GM23338 (cell line): ENCODE measurements at regions not wholly inside any gene's neighbourhood (a gene's known extent, or its start where the extent isn't known, plus 50 kb on each side); places are given as distances from the start of the nearest gene placed in this dataset.

ENCODE experiments used
- ATAC-seq: fragments of 200-7000 bp; cut with Tn5 transposase; 3 replicates; pipeline ENCODE4 v1.9.1; 2020
- DNase-seq: peaks from one replicate; pipeline ENCODE4 v3.0.0-alpha.2; 2015; ENCODE audit warnings: low spot score
- H2AFZ ChIP-seq: fragments of 200-600 bp; sonication (generic); 2 replicates; pipeline ENCODE4 v1.8.0; 2016; ENCODE audit warnings: antibody characterized with exemption, mild to moderate bottlenecking, moderate library complexity
- H3F3A ChIP-seq: fragments of 200-600 bp; sonication (generic); replicated peaks from 2 replicates; pipeline ENCODE4 v1.8.0; 2017; ENCODE audit warnings: antibody characterized with exemption, mixed run types, low read depth
- H3K27ac ChIP-seq: fragments of 200-600 bp; sonication (generic); 2 replicates; pipeline ENCODE4 v1.6.1; 2016; ENCODE audit warnings: low read depth
- H3K27me3 ChIP-seq: fragments of 200-600 bp; sonication (generic); 2 replicates; pipeline ENCODE4 v1.8.0; 2016; ENCODE audit warnings: mild to moderate bottlenecking, mixed run types, moderate library complexity; ENCODE audit not compliant: insufficient read depth
- H3K36me3 ChIP-seq: fragments of 200-600 bp; sonication (generic); 2 replicates; pipeline ENCODE4 v1.8.0; 2016; ENCODE audit warnings: mild to moderate bottlenecking; ENCODE audit not compliant: insufficient read depth
- H3K4me1 ChIP-seq: fragments of 200-600 bp; sonication (generic); 2 replicates; pipeline ENCODE4 v1.8.0; 2016; ENCODE audit warnings: mild to moderate bottlenecking, moderate library complexity; ENCODE audit not compliant: insufficient read depth
- H3K4me2 ChIP-seq: fragments of 200-600 bp; sonication (generic); 2 replicates; pipeline ENCODE4 v1.7.1; 2017; ENCODE audit warnings: mixed run types
- H3K4me3 ChIP-seq: fragments of 200-600 bp; sonication (generic); 2 replicates; pipeline ENCODE4 v1.6.1; 2016; ENCODE audit warnings: mixed run types
- H3K79me2 ChIP-seq: fragments of 200-600 bp; sonication (generic); replicated peaks from 2 replicates; pipeline ENCODE4 v1.8.0; 2017; ENCODE audit warnings: mild to moderate bottlenecking; ENCODE audit not compliant: insufficient read depth
- H3K9me2 ChIP-seq: fragments of 200-600 bp; sonication (generic); 2 replicates; pipeline ENCODE4 v1.8.0; 2017; ENCODE audit not compliant: insufficient read depth
- H4K20me1 ChIP-seq: fragments of 200-600 bp; sonication (generic); replicated peaks from 2 replicates; pipeline ENCODE4 v1.8.0; 2017; ENCODE audit warnings: mild to moderate bottlenecking; ENCODE audit not compliant: insufficient read depth
- H3K27ac Mint-ChIP-seq: 2 replicates; pipeline ENCODE4 v1.8.0; 2020; ENCODE audit warnings: inconsistent platforms, mild to moderate bottlenecking, moderate library complexity, mixed read lengths
- H3K27me3 Mint-ChIP-seq: 3 replicates; pipeline ENCODE4 v1.8.0; 2022; ENCODE audit warnings: low read depth, mild to moderate bottlenecking, moderate library complexity, mixed read lengths, inconsistent platforms; ENCODE audit not compliant: insufficient read depth, poor library complexity
- H3K36me3 Mint-ChIP-seq: 3 replicates; pipeline ENCODE4 v1.8.0; 2021; ENCODE audit warnings: low read depth, mild to moderate bottlenecking, inconsistent platforms, moderate library complexity, mixed read lengths
- H3K4me1 Mint-ChIP-seq: 3 replicates; pipeline ENCODE4 v1.8.0; 2020; ENCODE audit warnings: mild to moderate bottlenecking, inconsistent platforms, mixed read lengths
- H3K4me3 Mint-ChIP-seq: 3 replicates; pipeline ENCODE4 v1.8.0; 2021; ENCODE audit warnings: moderate library complexity, mild to moderate bottlenecking, inconsistent platforms, mixed read lengths
- H3K9me3 Mint-ChIP-seq: 3 replicates; pipeline ENCODE4 v1.8.0; 2020; ENCODE audit warnings: moderate library complexity, mild to moderate bottlenecking, inconsistent platforms, mixed read lengths
- CREB1 ChIP-seq: fragments of 250-450 bp; sonication (Bioruptor Pico); IDR thresholded peaks from 2 replicates; pipeline ENCODE4 v1.5.0; 2020; ENCODE audit warnings: low read depth, mild to moderate bottlenecking, moderate library complexity
- CTCF ChIP-seq, 2 experiments: fragments of 200-600 bp in 1 of 2; sonication (generic) in 1 of 2; conservative IDR thresholded peaks; 2 replicates each; pipeline versions ENCODE4 v1.5.1 to v1.6.1; 2016 to 2017; ENCODE audit warnings: antibody characterized with exemption in 2 of 2, low read depth in 2 of 2, mild to moderate bottlenecking in 2 of 2, moderate library complexity in 1 of 2
- EZH2 ChIP-seq: fragments of 200-600 bp; sonication (generic); IDR thresholded peaks from one replicate; pipeline ENCODE4 v1.8.0; 2017; ENCODE audit warnings: antibody characterized with exemption, mild to moderate bottlenecking, low read depth; ENCODE audit not compliant: unreplicated experiment
- EZH2phosphoT487 ChIP-seq: fragments of 200-600 bp; sonication (generic); IDR thresholded peaks from one replicate; pipeline ENCODE4 v1.8.1; 2018; ENCODE audit warnings: antibody characterized with exemption; ENCODE audit not compliant: unreplicated experiment
- JUNB ChIP-seq: IDR thresholded peaks from one replicate; pipeline ENCODE4 v1.6.1; 2016; ENCODE audit warnings: antibody characterized with exemption; ENCODE audit not compliant: unreplicated experiment
- NANOG ChIP-seq: IDR thresholded peaks from 2 replicates; pipeline ENCODE4 v1.6.1; 2016; ENCODE audit warnings: antibody characterized with exemption, borderline replicate concordance
- POLR2AphosphoS5 ChIP-seq: IDR thresholded peaks from 2 replicates; pipeline ENCODE4 v1.6.1; 2016; ENCODE audit warnings: antibody characterized with exemption, low read depth
- REST ChIP-seq: IDR thresholded peaks from one replicate; pipeline ENCODE4 v1.6.1; 2018; ENCODE audit warnings: antibody characterized with exemption; ENCODE audit not compliant: unreplicated experiment
- STAT1 ChIP-seq: IDR thresholded peaks from one replicate; pipeline ENCODE4 v1.6.1; 2016; ENCODE audit warnings: antibody characterized with exemption; ENCODE audit not compliant: unreplicated experiment
- ZNF114 ChIP-seq: fragments of 250-450 bp; sonication (Bioruptor Pico); IDR thresholded peaks from 2 replicates; pipeline ENCODE4 v1.5.0; 2020; ENCODE audit warnings: mild to moderate bottlenecking, moderate library complexity
- ZNF331 ChIP-seq: fragments of 250-450 bp; sonication (Bioruptor Pico); IDR thresholded peaks from 2 replicates; pipeline ENCODE4 v1.5.0; 2020; ENCODE audit warnings: low read depth, mild to moderate bottlenecking, moderate library complexity
- TF ChIP-seq, protein P1 (sequence below): IDR thresholded peaks from 2 replicates; pipeline ENCODE4 v1.6.1; 2016; ENCODE audit warnings: antibody characterized with exemption
- TF ChIP-seq, protein P2 (sequence below): fragments of 250-450 bp; sonication (Bioruptor Pico); IDR thresholded peaks from 2 replicates; pipeline ENCODE4 v1.5.0; 2020; ENCODE audit warnings: mild to moderate bottlenecking, moderate library complexity

DNA sequence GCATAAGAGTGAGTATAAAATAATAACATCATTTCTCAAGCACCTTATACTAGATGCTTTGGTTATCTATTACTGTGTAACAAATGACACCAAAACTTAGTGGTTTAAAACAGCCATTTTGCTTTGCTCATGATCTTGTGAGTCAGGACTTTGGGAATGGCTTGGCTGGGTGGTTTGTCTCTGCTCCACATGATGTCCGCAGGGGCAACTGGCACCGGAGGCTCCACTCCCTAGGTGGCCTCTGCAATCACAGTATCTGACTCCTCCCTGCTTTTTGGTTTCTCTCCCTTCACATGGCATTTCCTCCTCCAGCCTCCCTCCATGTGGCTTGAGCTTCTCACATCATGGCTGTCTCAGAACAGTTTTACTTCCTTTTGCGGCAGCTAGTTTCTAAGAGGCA is 259.5 kb downstream of the GAS1 start (continued):
- TF ChIP-seq ZNF114 (no peak), NANOG (no peak), REST (no peak), CREB1 (CRISPR knock-in tag) (no peak)

DNA sequence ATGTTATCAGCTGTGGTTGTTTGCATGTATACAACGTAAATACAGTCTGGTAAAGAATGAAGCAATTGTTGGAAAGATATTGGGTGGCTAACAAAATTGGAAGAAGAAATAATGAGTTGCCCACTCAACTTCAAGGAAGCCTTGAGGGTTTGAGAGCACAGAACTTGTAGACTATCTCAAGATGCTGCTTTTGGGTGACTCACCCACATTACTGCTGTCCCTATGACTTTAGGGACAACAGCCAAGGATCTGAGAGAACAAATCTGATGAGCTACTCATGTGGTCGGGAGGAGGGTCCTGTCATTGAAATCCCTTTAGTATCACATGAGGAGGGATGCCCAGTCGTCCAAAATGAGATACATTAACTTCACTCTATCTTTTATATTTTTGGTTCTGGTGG is 261.8 kb downstream of the GAS1 start:
- no peaks in the 10 kb centered on the region for H3K36me3 ChIP-seq
- peaks cover 10% of the 10 kb centered on the region for H3K4me1 Mint-ChIP-seq
- H3K4me1 ChIP-seq = peaks cover 4% of the 10 kb centered on the region; the same call in 1 of the 2 replicates
- H4K20me1 ChIP-seq = no peaks in the 10 kb centered on the region
- H3K27ac Mint-ChIP-seq = no peak overlapping the region
- H3K4me3 ChIP-seq = no peak overlapping the region
- ATAC-seq (no peak), DNase-seq (no peak)
- no peaks in the 10 kb centered on the region for H3K9me2 ChIP-seq
- no peak overlapping the region for H3K27ac ChIP-seq
- H3K27me3 ChIP-seq = no peaks in the 10 kb centered on the region
- H3K9me3 Mint-ChIP-seq = no peaks in the 10 kb centered on the region
- H3K27me3 Mint-ChIP-seq = no peaks in the 10 kb centered on the region
- H3F3A ChIP-seq = no peaks in the 10 kb centered on the region
- no peaks in the 10 kb centered on the region for H3K36me3 Mint-ChIP-seq
- H2AFZ ChIP-seq = no peak overlapping the region
- H3K4me2 ChIP-seq = no peak overlapping the region
- H3K79me2 ChIP-seq = no peaks in the 10 kb centered on the region
- no peak overlapping the region for H3K4me3 Mint-ChIP-seq
- TF ChIP-seq CTCF (conservative IDR thresholded peaks at IDR 0.05; ENCODE audit: low read depth in 2 of 2) (no peak), CREB1 (CRISPR knock-in tag) (no peak), ZNF114 (no peak), POLR2AphosphoS5 (no peak), STAT1 (no peak), JUNB (no peak), NANOG (no peak), EZH2 (no peak), ZNF331 (CRISPR knock-in tag) (no peak), EZH2phosphoT487 (no peak)
- TF ChIP-seq, protein P1, sequence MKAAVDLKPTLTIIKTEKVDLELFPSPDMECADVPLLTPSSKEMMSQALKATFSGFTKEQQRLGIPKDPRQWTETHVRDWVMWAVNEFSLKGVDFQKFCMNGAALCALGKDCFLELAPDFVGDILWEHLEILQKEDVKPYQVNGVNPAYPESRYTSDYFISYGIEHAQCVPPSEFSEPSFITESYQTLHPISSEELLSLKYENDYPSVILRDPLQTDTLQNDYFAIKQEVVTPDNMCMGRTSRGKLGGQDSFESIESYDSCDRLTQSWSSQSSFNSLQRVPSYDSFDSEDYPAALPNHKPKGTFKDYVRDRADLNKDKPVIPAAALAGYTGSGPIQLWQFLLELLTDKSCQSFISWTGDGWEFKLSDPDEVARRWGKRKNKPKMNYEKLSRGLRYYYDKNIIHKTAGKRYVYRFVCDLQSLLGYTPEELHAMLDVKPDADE = no peak
- TF ChIP-seq, protein P2, sequence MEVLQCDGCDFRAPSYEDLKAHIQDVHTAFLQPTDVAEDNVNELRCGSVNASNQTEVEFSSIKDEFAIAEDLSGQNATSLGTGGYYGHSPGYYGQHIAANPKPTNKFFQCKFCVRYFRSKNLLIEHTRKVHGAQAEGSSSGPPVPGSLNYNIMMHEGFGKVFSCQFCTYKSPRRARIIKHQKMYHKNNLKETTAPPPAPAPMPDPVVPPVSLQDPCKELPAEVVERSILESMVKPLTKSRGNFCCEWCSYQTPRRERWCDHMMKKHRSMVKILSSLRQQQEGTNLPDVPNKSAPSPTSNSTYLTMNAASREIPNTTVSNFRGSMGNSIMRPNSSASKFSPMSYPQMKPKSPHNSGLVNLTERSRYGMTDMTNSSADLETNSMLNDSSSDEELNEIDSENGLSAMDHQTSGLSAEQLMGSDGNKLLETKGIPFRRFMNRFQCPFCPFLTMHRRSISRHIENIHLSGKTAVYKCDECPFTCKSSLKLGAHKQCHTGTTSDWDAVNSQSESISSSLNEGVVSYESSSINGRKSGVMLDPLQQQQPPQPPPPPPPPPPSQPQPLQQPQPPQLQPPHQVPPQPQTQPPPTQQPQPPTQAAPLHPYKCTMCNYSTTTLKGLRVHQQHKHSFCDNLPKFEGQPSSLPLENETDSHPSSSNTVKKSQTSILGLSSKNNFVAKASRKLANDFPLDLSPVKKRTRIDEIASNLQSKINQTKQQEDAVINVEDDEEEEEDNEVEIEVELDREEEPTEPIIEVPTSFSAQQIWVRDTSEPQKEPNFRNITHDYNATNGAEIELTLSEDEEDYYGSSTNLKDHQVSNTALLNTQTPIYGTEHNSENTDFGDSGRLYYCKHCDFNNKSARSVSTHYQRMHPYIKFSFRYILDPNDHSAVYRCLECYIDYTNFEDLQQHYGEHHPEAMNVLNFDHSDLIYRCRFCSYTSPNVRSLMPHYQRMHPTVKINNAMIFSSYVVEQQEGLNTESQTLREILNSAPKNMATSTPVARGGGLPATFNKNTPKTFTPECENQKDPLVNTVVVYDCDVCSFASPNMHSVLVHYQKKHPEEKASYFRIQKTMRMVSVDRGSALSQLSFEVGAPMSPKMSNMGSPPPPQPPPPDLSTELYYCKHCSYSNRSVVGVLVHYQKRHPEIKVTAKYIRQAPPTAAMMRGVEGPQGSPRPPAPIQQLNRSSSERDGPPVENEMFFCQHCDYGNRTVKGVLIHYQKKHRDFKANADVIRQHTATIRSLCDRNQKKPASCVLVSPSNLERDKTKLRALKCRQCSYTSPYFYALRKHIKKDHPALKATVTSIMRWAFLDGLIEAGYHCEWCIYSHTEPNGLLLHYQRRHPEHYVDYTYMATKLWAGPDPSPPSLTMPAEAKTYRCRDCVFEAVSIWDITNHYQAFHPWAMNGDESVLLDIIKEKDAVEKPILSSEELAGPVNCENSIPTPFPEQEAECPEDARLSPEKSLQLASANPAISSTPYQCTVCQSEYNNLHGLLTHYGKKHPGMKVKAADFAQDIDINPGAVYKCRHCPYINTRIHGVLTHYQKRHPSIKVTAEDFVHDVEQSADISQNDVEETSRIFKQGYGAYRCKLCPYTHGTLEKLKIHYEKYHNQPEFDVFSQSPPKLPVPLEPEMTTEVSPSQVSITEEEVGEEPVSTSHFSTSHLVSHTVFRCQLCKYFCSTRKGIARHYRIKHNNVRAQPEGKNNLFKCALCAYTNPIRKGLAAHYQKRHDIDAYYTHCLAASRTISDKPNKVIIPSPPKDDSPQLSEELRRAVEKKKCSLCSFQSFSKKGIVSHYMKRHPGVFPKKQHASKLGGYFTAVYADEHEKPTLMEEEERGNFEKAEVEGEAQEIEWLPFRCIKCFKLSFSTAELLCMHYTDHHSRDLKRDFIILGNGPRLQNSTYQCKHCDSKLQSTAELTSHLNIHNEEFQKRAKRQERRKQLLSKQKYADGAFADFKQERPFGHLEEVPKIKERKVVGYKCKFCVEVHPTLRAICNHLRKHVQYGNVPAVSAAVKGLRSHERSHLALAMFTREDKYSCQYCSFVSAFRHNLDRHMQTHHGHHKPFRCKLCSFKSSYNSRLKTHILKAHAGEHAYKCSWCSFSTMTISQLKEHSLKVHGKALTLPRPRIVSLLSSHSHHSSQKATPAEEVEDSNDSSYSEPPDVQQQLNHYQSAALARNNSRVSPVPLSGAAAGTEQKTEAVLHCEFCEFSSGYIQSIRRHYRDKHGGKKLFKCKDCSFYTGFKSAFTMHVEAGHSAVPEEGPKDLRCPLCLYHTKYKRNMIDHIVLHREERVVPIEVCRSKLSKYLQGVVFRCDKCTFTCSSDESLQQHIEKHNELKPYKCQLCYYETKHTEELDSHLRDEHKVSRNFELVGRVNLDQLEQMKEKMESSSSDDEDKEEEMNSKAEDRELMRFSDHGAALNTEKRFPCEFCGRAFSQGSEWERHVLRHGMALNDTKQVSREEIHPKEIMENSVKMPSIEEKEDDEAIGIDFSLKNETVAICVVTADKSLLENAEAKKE (CRISPR knock-in tag) = no peak
